ENCODE measurements at regions not wholly inside any gene's neighbourhood (a gene's known extent, or its start where the extent isn't known, plus 50 kb on each side); places are given as distances from the start of the nearest gene placed in this dataset.

DNA sequence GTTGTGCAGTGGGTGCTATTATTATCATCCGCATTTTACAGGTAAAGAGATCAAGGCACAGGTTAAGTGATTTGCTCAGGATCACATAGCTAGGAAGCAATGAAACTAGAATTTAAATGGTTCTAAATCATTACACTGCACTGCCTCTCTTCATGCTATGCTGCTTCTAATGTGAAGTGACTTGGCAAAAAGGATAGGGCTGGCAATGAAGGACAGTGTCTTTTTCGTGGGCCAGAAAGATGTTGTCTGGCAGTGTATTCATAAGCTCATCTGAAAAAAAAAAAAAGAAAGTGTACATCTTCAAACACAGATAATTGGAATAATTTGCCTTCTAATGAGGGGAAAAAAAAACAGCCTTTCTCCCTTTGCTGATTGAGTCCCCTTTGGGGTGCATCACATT, 132.2 kb upstream of the FUNDC1 start:
- no peak overlapping the region for H3K4ac ChIP-seq (replicated peaks; ENCODE audit: insufficient read length, low read depth, low read length)
- H3K4me3 ChIP-seq (ENCODE audit: extremely low read depth in 1 of 4, insufficient read depth in 2 of 4, low read depth in 3 of 4, low read length in 4 of 4) = no peak overlapping the region
- no peaks in the 10 kb centered on the region for H3K79me1 ChIP-seq (ENCODE audit: low read depth, low read length)
- H4K91ac ChIP-seq (replicated peaks; ENCODE audit: insufficient read length, low read length) = no peak overlapping the region
- H2BK12ac ChIP-seq (ENCODE audit: low read depth, low read length) = no peak overlapping the region
- DNase-seq (ENCODE audit: low read depth in 1 of 2, low spot score in 2 of 2) (no peak), FAIRE-seq (no peak)
- peaks cover 0 to 2% (median 0%) of the 10 kb centered on the region in 4 experiments; a peak in 1 of 7 replicates for H3K4me1 ChIP-seq (replicated peaks in 1 of 4; ENCODE audit: control insufficient read depth in 3 of 4, insufficient read depth in 4 of 4, low read length in 3 of 4)
- 83% methylated on average over 2 of the region's 2 CpGs; no CpG with 5 or more reads in 1 of the 2 experiments for WGBS, 2 experiments (ENCODE audit: extremely low coverage in 1 of 2, insufficient coverage in 1 of 2, insufficient read length in 1 of 2, insufficient replicate concordance in 2 of 2, low coverage in 1 of 2, low lambda C conversion rate in 2 of 2, missing lambda C conversion rate in 1 of 2)
- H2BK15ac ChIP-seq (ENCODE audit: low read length) = no peak overlapping the region
- no peaks in the 10 kb centered on the region for H3K9me3 ChIP-seq (ENCODE audit: insufficient read depth in 2 of 2, low read depth in 1 of 2, low read length in 1 of 2)
- ChIA-PET CTCF (ENCODE audit: partially characterized antibody) (no interaction called here), POLR2A (ENCODE audit: partially characterized antibody) (no interaction called here)
- H4K5ac ChIP-seq (ENCODE audit: insufficient read length, low read depth, low read length) = no peak overlapping the region
- no peaks in the 10 kb centered on the region for H3K27me3 ChIP-seq (replicated peaks in 1 of 4; ENCODE audit: control insufficient read depth in 3 of 4, extremely low read depth in 1 of 4, insufficient read depth in 3 of 4, low read length in 3 of 4)
- H3K18ac ChIP-seq (ENCODE audit: extremely low read depth, low read length) = no peak overlapping the region
- no peak overlapping the region for H2BK120ac ChIP-seq (replicated peaks; ENCODE audit: low read depth, low read length)
- H2BK5ac ChIP-seq (ENCODE audit: low read depth, low read length) = no peak overlapping the region
- no peak overlapping the region for H3K9ac ChIP-seq (replicated peaks in 1 of 4; ENCODE audit: extremely low read depth in 1 of 4, low read depth in 3 of 4, low read length in 3 of 4)
- H4K8ac ChIP-seq (ENCODE audit: extremely low read depth, insufficient read depth, low read length) = no peak overlapping the region
- TF ChIP-seq GABPA (IDR thresholded peaks at IDR 0.05; ENCODE audit: borderline replicate concordance, insufficient read depth, low read length) = no peak
- peak overlapping the region; percentile 97 for H2AFZ ChIP-seq (ENCODE audit: low read length)
- H3K36me3 ChIP-seq (ENCODE audit: control insufficient read depth in 2 of 4, insufficient read depth in 4 of 4, low read length in 3 of 4) = no peaks in the 10 kb centered on the region
- no peak overlapping the region for H3K56ac ChIP-seq (replicated peaks; ENCODE audit: insufficient read length, low read depth, low read length)
- H3K14ac ChIP-seq (ENCODE audit: insufficient read length) = no peak overlapping the region
- H3K27ac ChIP-seq (ENCODE audit: low read depth, low read length) = no peak overlapping the region
- H4K20me1 ChIP-seq (replicated peaks in 1 of 2; ENCODE audit: control insufficient read depth in 1 of 2, insufficient read depth in 2 of 2, low read length in 2 of 2) = no peaks in the 10 kb centered on the region
- no peak overlapping the region for H3K23ac ChIP-seq (ENCODE audit: insufficient read length)
- H3K79me2 ChIP-seq (ENCODE audit: control insufficient read depth in 1 of 2, insufficient read depth in 2 of 2, low read length in 2 of 2) = no peaks in the 10 kb centered on the region
- no peaks in the 10 kb centered on the region for H3K23me2 ChIP-seq (ENCODE audit: low read depth, low read length)
- H2BK20ac ChIP-seq (ENCODE audit: low read length) = no peak overlapping the region
- H3K4me2 ChIP-seq (ENCODE audit: insufficient read depth in 1 of 2, low read depth in 2 of 2, low read length in 2 of 2) = no peak overlapping the region
- no peak overlapping the region for H2AK5ac ChIP-seq (ENCODE audit: low read depth, low read length)
